ENCODE measurements at regions not wholly inside any gene's neighbourhood (a gene's known extent, or its start where the extent isn't known, plus 50 kb on each side); places are given as distances from the start of the nearest gene placed in this dataset.
"Not testable (repeated sequence)": the region's sequence is repeated elsewhere in the genome, so short reads cannot be mapped to it uniquely, and the experiment has no call there.

DNA sequence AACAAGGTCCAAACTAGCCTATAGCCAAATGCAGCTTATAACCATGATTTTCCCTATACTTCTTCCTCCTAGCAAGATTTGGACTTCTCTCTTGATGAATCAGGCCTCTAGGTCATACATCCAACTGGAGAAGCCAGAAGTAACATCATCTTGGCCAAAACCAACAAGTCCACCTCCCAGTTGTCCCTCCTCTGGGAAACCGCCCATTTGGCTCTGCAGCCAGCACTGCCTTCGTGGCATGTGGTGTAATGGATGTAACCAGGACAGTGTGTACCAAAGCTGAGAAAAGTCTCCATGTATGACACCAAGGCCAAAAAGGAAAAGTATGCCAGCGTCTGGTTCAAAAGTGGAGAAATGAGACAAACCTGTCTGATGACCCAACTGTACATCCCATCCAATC, 59.3 kb upstream of the VASH1 start:
- no peak for DNase-seq

DNA sequence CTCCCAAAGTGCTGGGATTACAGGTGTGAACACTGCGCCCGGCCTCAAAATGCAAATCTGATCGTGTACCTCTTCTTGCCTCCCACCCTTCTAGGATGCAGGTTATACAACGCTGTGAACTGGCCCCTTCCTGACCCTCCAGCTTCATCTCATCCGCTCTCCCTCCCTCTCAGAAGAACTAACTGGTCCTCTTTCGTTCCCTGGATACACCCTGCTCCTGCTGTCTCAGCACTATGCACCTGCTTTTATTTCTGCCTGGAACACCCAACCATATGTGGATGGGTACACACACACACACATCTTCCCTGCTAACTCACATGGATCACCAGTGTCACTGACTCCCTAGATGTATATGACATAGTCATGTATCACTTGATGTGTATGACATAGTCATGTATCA, 56.1 kb upstream of the VASH1 start:
- no peak for DNase-seq

- DNase-seq = not testable (repeated sequence)
Measured at GRCh38 chr14:76706207-76706606, 55.1 kb upstream of the VASH1 start.

GRCh38 chr14:76706811-76707210, 54.5 kb upstream of the VASH1 start:
- no peak for DNase-seq

DNA sequence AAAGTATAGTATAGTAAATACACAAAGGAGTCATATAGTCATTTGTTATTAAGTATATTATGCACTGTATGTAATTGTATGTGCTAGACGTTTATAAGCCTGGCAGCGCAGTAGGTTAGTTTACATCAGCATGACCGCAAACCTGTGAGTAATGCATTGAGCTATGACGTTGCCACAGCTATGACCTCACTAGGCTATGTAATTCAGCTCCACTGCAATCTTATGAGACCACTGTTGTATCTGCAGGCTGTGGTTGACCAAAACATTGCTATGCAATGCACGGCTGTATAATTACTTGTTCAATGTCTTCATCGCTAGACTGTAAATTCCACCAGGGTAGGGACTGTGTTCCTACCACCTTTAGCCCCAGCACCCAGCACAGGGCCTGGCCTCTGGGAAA, 53.2 kb upstream of the VASH1 start:
- DNase-seq = no peak

- no peak for DNase-seq
Measured at GRCh38 chr14:76708771-76709170, 52.5 kb upstream of the VASH1 start.

DNA sequence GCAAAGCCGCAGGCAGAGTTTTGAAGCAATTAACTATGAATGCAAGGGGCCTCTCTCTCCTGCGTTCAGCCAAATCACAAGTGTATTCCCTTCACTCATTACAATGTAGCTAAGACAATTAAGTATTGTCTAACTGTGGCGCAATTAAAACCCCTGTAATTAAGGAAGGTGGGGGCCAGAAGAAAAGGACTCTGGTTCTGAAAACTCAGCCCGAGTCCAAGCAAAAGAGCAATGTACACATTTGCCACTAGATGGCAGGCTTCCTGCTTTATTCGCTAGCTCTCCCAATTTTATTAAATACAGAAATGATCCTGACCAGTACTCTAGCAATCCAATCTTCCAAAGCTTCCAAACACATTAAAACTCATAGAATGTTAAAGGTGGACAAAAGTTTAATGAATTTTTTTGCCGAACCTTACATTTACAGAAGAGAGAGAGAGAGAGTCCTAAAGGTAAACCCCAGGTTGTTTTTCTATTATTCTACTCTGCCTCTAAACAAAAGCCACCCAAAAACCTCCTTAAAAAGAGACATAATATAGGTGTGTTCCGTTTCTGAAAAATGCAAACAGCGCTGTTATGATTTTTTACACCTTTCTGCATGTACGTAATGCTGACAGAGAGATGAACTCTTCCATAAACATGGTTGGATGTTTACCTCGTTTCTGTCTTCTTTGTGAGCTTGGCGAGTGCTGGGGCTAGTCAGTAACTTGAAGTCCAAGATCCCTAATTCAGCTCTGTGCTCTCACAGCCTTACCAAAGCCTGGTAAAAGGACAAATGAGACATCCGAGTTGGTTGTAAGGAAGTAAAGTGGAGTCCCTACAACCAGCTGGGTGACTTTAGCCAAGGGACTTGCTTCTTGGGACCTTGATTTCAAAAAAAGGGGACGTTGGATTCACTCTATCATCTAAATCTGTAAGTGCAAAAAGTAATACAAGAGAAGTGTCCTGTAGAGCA, 50.9 kb upstream of the VASH1 start:
- DNase-seq = peak; percentile 1

Data from kidney glomerular epithelial cell (primary cell).